Muscle of leg (tissue), 3 donors: ENCODE measurements at regions not wholly inside any gene's neighbourhood (a gene's known extent, or its start where the extent isn't known, plus 50 kb on each side); places are given as distances from the start of the nearest gene placed in this dataset.
A peak's percentile ranks its signal among the peaks of the same experiment; 100 is the strongest.
"Not testable (repeated sequence)": the region's sequence is repeated elsewhere in the genome, so short reads cannot be mapped to it uniquely, and the experiment has no call there.

Experiments used
- DNase-seq: peaks from one replicate; pipeline ENCODE4 v3.0.0; 2013
- H3K27ac ChIP-seq: one replicate; pipeline ENCODE4 v1.5.1; 2013; ENCODE audit warnings: mild to moderate bottlenecking, low read length, control low read depth
- H3K27me3 ChIP-seq: one replicate; pipeline ENCODE4 v1.6.1; 2013; ENCODE audit warnings: low read length; ENCODE audit not compliant: control insufficient read depth, insufficient read depth
- H3K36me3 ChIP-seq: one replicate; pipeline ENCODE4 v1.6.1; 2013; ENCODE audit warnings: low read length; ENCODE audit not compliant: control insufficient read depth, insufficient read depth
- H3K4me1 ChIP-seq: one replicate; pipeline ENCODE4 v1.6.1; 2013; ENCODE audit warnings: low read length; ENCODE audit not compliant: control insufficient read depth, insufficient read depth
- H3K4me3 ChIP-seq: one replicate; pipeline ENCODE4 v1.5.1; 2013; ENCODE audit warnings: low read length, control low read depth
- H3K9me3 ChIP-seq: replicated peaks from 2 replicates; pipeline ENCODE4 v1.6.1; 2013; ENCODE audit warnings: low read depth, low read length; ENCODE audit not compliant: control insufficient read depth
- WGBS: methylation state at CpG from one replicate; pipeline ENCODE4 v1.1.5; 2013; ENCODE audit warnings: missing lambda C conversion rate; ENCODE audit not compliant: insufficient coverage; 5-methylcytosine and 5-hydroxymethylcytosine counted together

DNA sequence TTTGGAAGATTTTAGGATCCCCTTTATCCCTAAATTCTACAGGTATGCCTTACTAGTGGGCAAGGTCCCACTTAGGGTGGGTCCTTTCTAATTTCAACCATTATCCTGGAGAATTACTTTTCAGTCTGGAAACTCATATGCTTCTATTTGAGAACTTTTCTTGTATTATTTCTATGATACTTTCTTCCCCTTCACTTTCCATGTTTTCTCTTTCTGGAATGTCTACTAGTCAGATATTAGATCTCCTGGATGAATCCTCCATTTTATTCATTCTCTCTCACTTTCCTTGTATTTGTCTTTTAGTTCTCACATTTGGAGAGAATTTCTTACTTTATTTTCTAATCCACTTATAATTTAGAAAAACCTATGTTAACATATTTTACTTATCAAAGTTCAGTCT lies 83.9 kb upstream of the SIPA1L2 start:
- peaks cover 4% of the 10 kb centered on the region for H3K9me3 ChIP-seq
- no peak for DNase-seq

DNA sequence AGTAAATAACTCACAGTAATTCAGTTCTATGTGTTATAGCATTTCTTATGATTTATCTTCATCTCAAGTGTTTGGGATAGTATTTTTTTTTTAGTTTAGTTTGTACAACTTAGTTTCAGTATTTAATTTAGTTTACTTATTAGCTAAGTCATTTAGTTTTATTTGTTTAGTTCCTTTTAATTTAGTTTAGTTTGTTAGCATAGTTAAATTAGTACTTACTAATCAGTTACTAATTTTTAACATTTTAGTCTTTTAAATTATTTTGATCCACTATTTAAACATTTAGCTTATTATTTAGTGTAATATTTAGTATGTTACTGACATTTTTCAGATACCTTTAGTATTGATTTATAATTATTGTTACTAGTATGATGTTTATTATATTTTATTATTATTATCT lies 85.2 kb upstream of the SIPA1L2 start:
- Histone ChIP-seq H3K4me1 (no peaks in the 10 kb centered on the region), H3K36me3 (no peaks in the 10 kb centered on the region), H3K27me3 (no peaks in the 10 kb centered on the region), H3K4me3 (no peak overlapping the region), H3K9me3 (peaks cover 4% of the 10 kb centered on the region), H3K27ac (no peak overlapping the region)
- no peak for DNase-seq

More for the DNA sequence above, 83.9 kb upstream of the SIPA1L2 start:
- H3K27me3 ChIP-seq = no peaks in the 10 kb centered on the region
- no peak overlapping the region for H3K4me3 ChIP-seq
- H3K27ac ChIP-seq = no peak overlapping the region
- H3K4me1 ChIP-seq = peaks cover 6% of the 10 kb centered on the region
- H3K36me3 ChIP-seq = no peaks in the 10 kb centered on the region

DNA sequence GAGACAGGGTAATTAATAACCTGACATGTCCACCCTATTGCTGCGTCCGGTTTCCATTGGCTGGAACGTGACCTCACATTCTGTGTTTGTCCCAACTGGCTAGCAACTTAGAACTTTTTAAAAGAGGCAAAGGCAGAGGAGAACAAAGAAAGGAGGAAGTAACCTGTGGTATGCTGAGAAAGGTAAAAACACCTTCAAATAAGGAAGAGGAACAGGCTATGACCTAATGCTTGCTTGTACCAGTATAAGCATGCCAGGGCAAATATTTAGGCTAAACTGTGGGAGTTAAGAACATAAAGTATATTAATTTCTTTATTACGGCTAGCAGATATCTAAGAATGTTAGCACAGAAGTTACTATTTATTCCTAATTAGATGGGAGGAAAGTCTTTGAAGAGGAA lies 87.3 kb upstream of the MAP10 start:
- WGBS = 100% methylated on average over 1 of the region's 4 CpGs
- not testable (repeated sequence) for H3K4me1 ChIP-seq, H3K9me3 ChIP-seq, H3K4me3 ChIP-seq, H3K27ac ChIP-seq, DNase-seq, H3K27me3 ChIP-seq, H3K36me3 ChIP-seq

GRCh38 chr1:232718928-232719927 lies 86.0 kb upstream of the MAP10 start:
- no peak overlapping the region for H3K4me3 ChIP-seq
- no peaks in the 10 kb centered on the region for H3K36me3 ChIP-seq
- no peak overlapping the region for H3K27ac ChIP-seq
- no peaks in the 10 kb centered on the region for H3K27me3 ChIP-seq
- no peaks in the 10 kb centered on the region for H3K4me1 ChIP-seq
- H3K9me3 ChIP-seq = no peaks in the 10 kb centered on the region
- WGBS = 97% methylated on average over 3 of the region's 7 CpGs
- no peak for DNase-seq

- no peaks in the 10 kb centered on the region for H3K9me3 ChIP-seq
- no peaks in the 10 kb centered on the region for H3K36me3 ChIP-seq
- no peaks in the 10 kb centered on the region for H3K4me1 ChIP-seq
- no peak overlapping the region for H3K27ac ChIP-seq
- no peak overlapping the region for H3K4me3 ChIP-seq
- 100% methylated on average over 1 of the region's 3 CpGs for WGBS
- no peaks in the 10 kb centered on the region for H3K27me3 ChIP-seq
- DNase-seq = no peak
These were observed 82.6 kb upstream of the MAP10 start for GRCh38 chr1:232722626-232723025.

- Histone ChIP-seq H3K4me3 (no peak overlapping the region), H3K4me1 (peaks cover 2% of the 10 kb centered on the region), H3K9me3 (no peaks in the 10 kb centered on the region), H3K27ac (no peak overlapping the region), H3K27me3 (peaks cover 2% of the 10 kb centered on the region), H3K36me3 (no peaks in the 10 kb centered on the region)
- WGBS = 82% methylated on average over 3 of the region's 6 CpGs
- DNase-seq = no peak
These were observed 79.7 kb upstream of the MAP10 start for GRCh38 chr1:232725305-232726047.

GRCh38 chr1:232726048-232726779 lies 79.0 kb upstream of the MAP10 start:
- Histone ChIP-seq H3K27ac (no peak overlapping the region), H3K4me1 (peaks cover 2% of the 10 kb centered on the region), H3K4me3 (no peak overlapping the region), H3K9me3 (no peaks in the 10 kb centered on the region), H3K36me3 (no peaks in the 10 kb centered on the region), H3K27me3 (peaks cover 2% of the 10 kb centered on the region)
- WGBS = 44% methylated on average over 3 of the region's 8 CpGs
- DNase-seq = no peak

GRCh38 chr1:232728507-232729263 lies 76.5 kb upstream of the MAP10 start:
- H3K27me3 ChIP-seq = peaks cover 2% of the 10 kb centered on the region
- no peaks in the 10 kb centered on the region for H3K9me3 ChIP-seq
- H3K4me1 ChIP-seq = peaks cover 2% of the 10 kb centered on the region
- H3K27ac ChIP-seq = no peak overlapping the region
- peak; percentile 86 for DNase-seq
- H3K36me3 ChIP-seq = no peaks in the 10 kb centered on the region
- no CpG with 5 or more reads among the region's 6 CpGs for WGBS
- H3K4me3 ChIP-seq = no peak overlapping the region

DNA sequence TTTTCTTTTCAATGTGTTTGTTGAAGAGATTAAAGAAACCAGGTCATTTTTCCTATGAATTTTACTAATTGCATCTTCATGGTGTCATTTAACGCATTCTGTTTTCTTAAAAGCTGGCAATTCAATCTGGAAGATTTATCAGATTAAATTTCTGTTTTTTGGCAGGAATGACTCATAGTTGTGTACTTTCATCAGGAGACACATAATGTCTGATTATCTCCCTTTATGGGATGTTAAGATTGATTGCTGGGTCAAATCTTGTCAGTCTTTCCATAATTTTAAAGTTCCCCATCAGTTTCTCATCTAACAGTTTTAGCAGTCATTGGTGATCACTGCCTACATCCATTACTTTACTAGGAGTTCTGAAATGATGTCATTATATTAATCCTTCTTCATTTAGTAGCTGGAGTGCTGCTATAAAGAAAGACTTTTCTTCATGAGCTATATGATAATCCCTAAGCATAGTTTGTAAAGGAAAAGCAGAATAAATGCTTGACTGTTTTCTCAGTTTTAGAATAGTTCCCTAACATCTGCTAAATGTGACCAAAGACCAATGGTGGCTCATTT lies 72.8 kb upstream of the MAP10 start:
- peaks cover 2% of the 10 kb centered on the region for H3K27me3 ChIP-seq
- no peak overlapping the region for H3K4me3 ChIP-seq
- no peak overlapping the region for H3K27ac ChIP-seq
- no CpG with 5 or more reads among the region's 1 CpG for WGBS
- no peak for DNase-seq
- peaks cover 2% of the 10 kb centered on the region for H3K4me1 ChIP-seq
- no peaks in the 10 kb centered on the region for H3K36me3 ChIP-seq
- H3K9me3 ChIP-seq = no peaks in the 10 kb centered on the region
